Karpas-422 (cell line): ENCODE measurements at regions not wholly inside any gene's neighbourhood (a gene's known extent, or its start where the extent isn't known, plus 50 kb on each side); places are given as distances from the start of the nearest gene placed in this dataset.

Experiments used
- DNase-seq: peaks from one replicate; pipeline ENCODE4 v3.0.0-alpha.2; 2015
- H2AFZ ChIP-seq: fragments of 200-600 bp; sonication (generic); 2 replicates; pipeline ENCODE4 v1.6.1; 2014; ENCODE audit warnings: antibody characterized with exemption, low read length, mixed read lengths
- H3K27ac ChIP-seq: fragments of 200-600 bp; sonication (generic); 2 replicates; pipeline ENCODE4 v1.5.1; 2014; ENCODE audit warnings: mild to moderate bottlenecking, low read length, moderate library complexity
- H3K27me3 ChIP-seq: fragments of 200-600 bp; sonication (generic); 2 replicates; pipeline ENCODE4 v1.6.1; 2014; ENCODE audit warnings: low read length, mixed read lengths
- H3K36me3 ChIP-seq: fragments of 200-600 bp; sonication (generic); 2 replicates; pipeline ENCODE4 v1.6.1; 2014; ENCODE audit warnings: low read length, mixed read lengths; ENCODE audit not compliant: insufficient read depth
- H3K4me1 ChIP-seq: fragments of 200-600 bp; sonication (generic); 2 replicates; pipeline ENCODE4 v1.6.1; 2014; ENCODE audit warnings: mild to moderate bottlenecking, low read length, mixed read lengths
- H3K4me2 ChIP-seq: fragments of 200-600 bp; sonication (generic); 2 replicates; pipeline ENCODE4 v1.6.1; 2014; ENCODE audit warnings: low read length, low read depth, mild to moderate bottlenecking; ENCODE audit not compliant: poor library complexity, severe bottlenecking
- H3K4me3 ChIP-seq: fragments of 200-600 bp; sonication (generic); 2 replicates; pipeline ENCODE4 v1.5.1; 2014; ENCODE audit warnings: mild to moderate bottlenecking, antibody characterized with exemption, low read length, mixed read lengths
- H3K79me2 ChIP-seq: fragments of 200-600 bp; sonication (generic); 2 replicates; pipeline ENCODE4 v1.6.1; 2014; ENCODE audit warnings: mild to moderate bottlenecking, low read length, mixed read lengths
- H3K9ac ChIP-seq: fragments of 200-600 bp; sonication (generic); 2 replicates; pipeline ENCODE4 v1.6.0; 2014; ENCODE audit warnings: low read length
- H3K9me2 ChIP-seq: fragments of 200-600 bp; sonication (generic), shearing (Covaris generic); replicated peaks from 2 replicates; pipeline ENCODE4 v1.6.0; 2014; ENCODE audit warnings: mild to moderate bottlenecking, low read length, moderate library complexity; ENCODE audit not compliant: insufficient read depth
- H3K9me3 ChIP-seq: fragments of 300-700, 200-600 bp; sonication (generic); 2 replicates; pipeline ENCODE4 v1.6.1; 2014; ENCODE audit warnings: low read length, mixed read lengths
- H4K20me1 ChIP-seq: fragments of 200-600 bp; sonication (generic); 2 replicates; pipeline ENCODE4 v1.6.1; 2014; ENCODE audit warnings: mild to moderate bottlenecking, antibody characterized with exemption, low read length, low read depth; ENCODE audit not compliant: insufficient read depth

- no peaks in the 10 kb centered on the region for H3K27me3 ChIP-seq
These were observed 86.8 kb upstream of the CD55 start for GRCh38 chr1:207234690-207235089.

GRCh38 chr1:207239874-207240273 is 81.6 kb upstream of the CD55 start:
- no peaks in the 10 kb centered on the region for H3K27me3 ChIP-seq
- no peak overlapping the region for H3K9ac ChIP-seq

More at GRCh38 chr1:207234690-207235089, 86.8 kb upstream of the CD55 start:
- no peaks in the 10 kb centered on the region for H4K20me1 ChIP-seq
- H3K4me2 ChIP-seq, result no peak overlapping the region
- H3K4me3 ChIP-seq, result no peak overlapping the region
- no peaks in the 10 kb centered on the region for H3K79me2 ChIP-seq
- H3K36me3 ChIP-seq, result no peaks in the 10 kb centered on the region
- DNase-seq, result no peak
- H3K4me1 ChIP-seq, result no peaks in the 10 kb centered on the region
- no peaks in the 10 kb centered on the region for H3K9me3 ChIP-seq
- H3K9ac ChIP-seq, result no peak overlapping the region
- no peaks in the 10 kb centered on the region for H3K9me2 ChIP-seq
- no peak overlapping the region for H3K27ac ChIP-seq
- no peak overlapping the region for H2AFZ ChIP-seq

GRCh38 chr1:207240325-207241101 is 81.0 kb upstream of the CD55 start:
- no peak overlapping the region for H3K9ac ChIP-seq
- H2AFZ ChIP-seq, result no peak overlapping the region

More at GRCh38 chr1:207239874-207240273, 81.6 kb upstream of the CD55 start:
- no peaks in the 10 kb centered on the region for H3K79me2 ChIP-seq
- H3K36me3 ChIP-seq, result no peaks in the 10 kb centered on the region
- H3K9me3 ChIP-seq, result no peaks in the 10 kb centered on the region
- no peak overlapping the region for H3K27ac ChIP-seq
- H3K4me2 ChIP-seq, result no peak overlapping the region
- H2AFZ ChIP-seq, result no peak overlapping the region
- DNase-seq, result no peak
- H3K9me2 ChIP-seq, result no peaks in the 10 kb centered on the region
- no peaks in the 10 kb centered on the region for H4K20me1 ChIP-seq
- no peaks in the 10 kb centered on the region for H3K4me1 ChIP-seq
- H3K4me3 ChIP-seq, result no peak overlapping the region

GRCh38 chr1:207241164-207241934 is 80.1 kb upstream of the CD55 start:
- no peaks in the 10 kb centered on the region for H3K9me2 ChIP-seq
- H3K9ac ChIP-seq, result no peak overlapping the region
- no peak overlapping the region for H2AFZ ChIP-seq
- H4K20me1 ChIP-seq, result no peaks in the 10 kb centered on the region
- H3K4me2 ChIP-seq, result no peak overlapping the region
- no peaks in the 10 kb centered on the region for H3K4me1 ChIP-seq
- no peaks in the 10 kb centered on the region for H3K27me3 ChIP-seq
- no peak for DNase-seq
- H3K79me2 ChIP-seq, result no peaks in the 10 kb centered on the region
- H3K27ac ChIP-seq, result no peak overlapping the region
- no peak overlapping the region for H3K4me3 ChIP-seq
- H3K9me3 ChIP-seq, result no peaks in the 10 kb centered on the region
- H3K36me3 ChIP-seq, result no peaks in the 10 kb centered on the region

More at GRCh38 chr1:207240325-207241101, 81.0 kb upstream of the CD55 start:
- Histone ChIP-seq H3K9me3 (no peaks in the 10 kb centered on the region), H3K79me2 (no peaks in the 10 kb centered on the region), H3K9me2 (no peaks in the 10 kb centered on the region), H3K36me3 (no peaks in the 10 kb centered on the region), H3K4me1 (no peaks in the 10 kb centered on the region), H4K20me1 (no peaks in the 10 kb centered on the region), H3K4me2 (no peak overlapping the region), H3K4me3 (no peak overlapping the region), H3K27me3 (no peaks in the 10 kb centered on the region), H3K27ac (no peak overlapping the region)
- no peak for DNase-seq

- Histone ChIP-seq H3K4me2 (no peak overlapping the region), H3K4me3 (no peak overlapping the region), H2AFZ (no peak overlapping the region), H3K9ac (no peak overlapping the region), H3K27ac (no peak overlapping the region), H3K36me3 (no peaks in the 10 kb centered on the region), H4K20me1 (no peaks in the 10 kb centered on the region), H3K9me2 (no peaks in the 10 kb centered on the region), H3K27me3 (no peaks in the 10 kb centered on the region), H3K79me2 (no peaks in the 10 kb centered on the region), H3K4me1 (no peaks in the 10 kb centered on the region), H3K9me3 (no peaks in the 10 kb centered on the region)
- no peak for DNase-seq
These were observed 77.8 kb upstream of the CD55 start for GRCh38 chr1:207243442-207244408.

- no peak overlapping the region for H3K4me2 ChIP-seq
- no peak for DNase-seq
- H2AFZ ChIP-seq, result no peak overlapping the region
- H3K4me1 ChIP-seq, result no peaks in the 10 kb centered on the region
- no peaks in the 10 kb centered on the region for H4K20me1 ChIP-seq
- H3K4me3 ChIP-seq, result no peak overlapping the region
- H3K79me2 ChIP-seq, result no peaks in the 10 kb centered on the region
- no peaks in the 10 kb centered on the region for H3K36me3 ChIP-seq
- H3K9me3 ChIP-seq, result no peaks in the 10 kb centered on the region
- H3K9ac ChIP-seq, result no peak overlapping the region
- H3K9me2 ChIP-seq, result no peaks in the 10 kb centered on the region
- no peaks in the 10 kb centered on the region for H3K27me3 ChIP-seq
- H3K27ac ChIP-seq, result no peak overlapping the region
These were observed 77.1 kb upstream of the CD55 start for GRCh38 chr1:207244409-207244801.

GRCh38 chr1:207245124-207245523 is 76.4 kb upstream of the CD55 start:
- H2AFZ ChIP-seq, result no peak overlapping the region
- no peaks in the 10 kb centered on the region for H3K4me1 ChIP-seq
- H3K27me3 ChIP-seq, result no peaks in the 10 kb centered on the region
- no peaks in the 10 kb centered on the region for H3K79me2 ChIP-seq
- no peaks in the 10 kb centered on the region for H3K36me3 ChIP-seq
- no peak overlapping the region for H3K27ac ChIP-seq
- H3K9me2 ChIP-seq, result no peaks in the 10 kb centered on the region
- no peak overlapping the region for H3K4me2 ChIP-seq
- no peaks in the 10 kb centered on the region for H4K20me1 ChIP-seq
- H3K9me3 ChIP-seq, result no peaks in the 10 kb centered on the region
- no peak overlapping the region for H3K4me3 ChIP-seq
- no peak overlapping the region for H3K9ac ChIP-seq
- no peak for DNase-seq
